Mesenchymal stem cell (in vitro differentiated cells and primary cell): ENCODE measurements at regions not wholly inside any gene's neighbourhood (a gene's known extent, or its start where the extent isn't known, plus 50 kb on each side); places are given as distances from the start of the nearest gene placed in this dataset.

Source experiments
- DNase-seq: peaks from one replicate; pipeline ENCODE4 v3.0.0-alpha.2; 2013
- H2AFZ ChIP-seq: one replicate; pipeline ENCODE4 v1.6.1; 2013; ENCODE audit warnings: low read depth, mild to moderate bottlenecking, control low read depth, inconsistent platforms, low read length, moderate library complexity
- H2AK5ac ChIP-seq: 2 replicates; pipeline ENCODE4 v1.6.1; 2013; ENCODE audit warnings: low read length, moderate library complexity, mild to moderate bottlenecking, inconsistent platforms; ENCODE audit not compliant: severe bottlenecking
- H2BK120ac ChIP-seq: one replicate; pipeline ENCODE4 v1.6.1; 2013; ENCODE audit warnings: low read depth, mild to moderate bottlenecking, inconsistent platforms, low read length, moderate library complexity
- H2BK12ac ChIP-seq, 2 experiments: one replicate each; pipeline ENCODE4 v1.6.1; 2013; ENCODE audit warnings: inconsistent platforms in 2 of 2, low read length in 2 of 2, mild to moderate bottlenecking in 2 of 2, moderate library complexity in 2 of 2, control low read depth in 1 of 2
- H2BK15ac ChIP-seq: one replicate; pipeline ENCODE4 v1.6.1; 2013; ENCODE audit warnings: mild to moderate bottlenecking, low read depth, inconsistent platforms; ENCODE audit not compliant: poor library complexity, severe bottlenecking
- H2BK5ac ChIP-seq: 2 replicates; pipeline ENCODE4 v1.6.1; 2013; ENCODE audit warnings: low read depth, mild to moderate bottlenecking, low read length, control low read depth, inconsistent platforms; ENCODE audit not compliant: poor library complexity, severe bottlenecking
- H3K14ac ChIP-seq, 2 experiments: one replicate each; pipeline ENCODE4 v1.6.1; 2013; ENCODE audit warnings: inconsistent platforms in 2 of 2, low read length in 2 of 2, control low read depth in 1 of 2, mild to moderate bottlenecking in 1 of 2, moderate library complexity in 1 of 2
- H3K18ac ChIP-seq, 2 experiments: one replicate each; pipeline ENCODE4 v1.6.1; 2013; ENCODE audit warnings: inconsistent platforms in 2 of 2, low read length in 2 of 2, control low read depth in 1 of 2, low read depth in 1 of 2, mild to moderate bottlenecking in 1 of 2
- H3K23ac ChIP-seq, 2 experiments: one replicate each; pipeline ENCODE4 v1.6.1; 2013; ENCODE audit warnings: inconsistent platforms in 2 of 2, low read length in 2 of 2, mild to moderate bottlenecking in 2 of 2, moderate library complexity in 2 of 2, control low read depth in 1 of 2
- H3K27ac ChIP-seq: 2 replicates; pipeline ENCODE4 v1.5.1; 2013; ENCODE audit warnings: mild to moderate bottlenecking, moderate library complexity, low read length, control low read depth, inconsistent platforms; ENCODE audit not compliant: poor library complexity, severe bottlenecking
- H3K27me3 ChIP-seq, 2 experiments: 2 replicates each; pipeline versions ENCODE4 v1.6.1 to v1.7.0; 2013; ENCODE audit warnings: low read length in 2 of 2, mild to moderate bottlenecking in 2 of 2, moderate library complexity in 2 of 2, control low read depth in 1 of 2, inconsistent platforms in 1 of 2; ENCODE audit not compliant: control insufficient read depth in 1 of 2, insufficient read depth in 1 of 2
- H3K36me3 ChIP-seq, 2 experiments: 2 replicates each; pipeline versions ENCODE4 v1.6.1 to v1.7.0; 2013; ENCODE audit warnings: low read length in 2 of 2, control low read depth in 1 of 2, inconsistent platforms in 1 of 2, low read depth in 1 of 2, mild to moderate bottlenecking in 1 of 2; ENCODE audit not compliant: insufficient read depth in 2 of 2, control insufficient read depth in 1 of 2
- H3K4ac ChIP-seq, 2 experiments: one replicate each; pipeline ENCODE4 v1.6.1; 2013; ENCODE audit warnings: inconsistent platforms in 2 of 2, low read length in 2 of 2, mild to moderate bottlenecking in 2 of 2, moderate library complexity in 2 of 2, control low read depth in 1 of 2, low read depth in 1 of 2
- H3K4me1 ChIP-seq: 2 replicates; pipeline ENCODE4 v1.6.1; 2013; ENCODE audit warnings: low read depth, low read length, control low read depth; ENCODE audit not compliant: control insufficient read depth, insufficient read depth
- H3K4me2 ChIP-seq: 2 replicates; pipeline ENCODE4 v1.6.1; 2013; ENCODE audit warnings: low read length, mild to moderate bottlenecking, inconsistent platforms; ENCODE audit not compliant: poor library complexity, severe bottlenecking
- H3K4me3 ChIP-seq, 2 experiments: 2 replicates each; pipeline versions ENCODE4 v1.5.1 to v1.7.0; 2013; ENCODE audit warnings: low read length in 2 of 2, mild to moderate bottlenecking in 2 of 2, control low read depth in 1 of 2, low read depth in 1 of 2; ENCODE audit not compliant: insufficient read depth in 1 of 2
- H3K79me1 ChIP-seq: replicated peaks from 2 replicates; pipeline ENCODE4 v1.6.1; 2013; ENCODE audit warnings: mild to moderate bottlenecking, control low read depth, low read length, inconsistent platforms; ENCODE audit not compliant: poor library complexity, severe bottlenecking
- H3K9ac ChIP-seq: 2 replicates; pipeline ENCODE4 v1.7.0; 2013; ENCODE audit warnings: mild to moderate bottlenecking, low read length, moderate library complexity
- H3K9me3 ChIP-seq: 2 replicates; pipeline ENCODE4 v1.7.0; 2013; ENCODE audit warnings: mild to moderate bottlenecking, low read length; ENCODE audit not compliant: control insufficient read depth
- H4K8ac ChIP-seq: one replicate; pipeline ENCODE4 v1.6.1; 2013; ENCODE audit warnings: inconsistent platforms, mild to moderate bottlenecking, low read length, moderate library complexity
- H4K91ac ChIP-seq: one replicate; pipeline ENCODE4 v1.6.1; 2013; ENCODE audit warnings: mild to moderate bottlenecking, low read length, inconsistent platforms
- WGBS: methylation state at CpG from one replicate; pipeline ENCODE4 v1.1.7; 2013; ENCODE audit warnings: mixed read lengths; 5-methylcytosine and 5-hydroxymethylcytosine counted together

DNA sequence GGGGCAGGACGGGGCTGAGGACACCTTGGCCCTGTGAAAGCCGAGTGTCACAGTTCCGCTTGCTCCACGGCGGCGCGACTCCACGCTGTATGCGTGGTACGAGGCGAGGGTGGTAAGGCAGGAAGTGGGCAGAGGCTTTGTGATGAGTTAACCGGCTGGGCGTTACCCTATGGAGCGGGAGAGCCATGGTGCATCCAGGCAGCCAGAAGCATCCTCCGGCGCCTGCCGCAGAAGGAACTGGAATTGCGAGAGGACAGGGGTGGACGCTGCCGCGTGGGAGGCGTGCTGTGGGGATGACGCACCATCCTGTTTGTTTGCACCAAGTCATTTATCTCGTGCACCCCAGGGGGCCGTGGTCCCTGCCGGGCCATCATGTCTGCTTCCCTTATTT lies 643.9 kb downstream of the BRD1 start:
- no peak overlapping the region for H4K8ac ChIP-seq
- no peak overlapping the region for H2BK15ac ChIP-seq
- H3K36me3 ChIP-seq, result no peaks in the 10 kb centered on the region
- no peaks in the 10 kb centered on the region for H3K4me1 ChIP-seq
- no peaks in the 10 kb centered on the region for H3K27me3 ChIP-seq
- no peak overlapping the region for H3K4me2 ChIP-seq
- no peak overlapping the region for H3K23ac ChIP-seq
- no peak overlapping the region for H3K18ac ChIP-seq
- H2AK5ac ChIP-seq, result no peak overlapping the region
- H2BK5ac ChIP-seq, result no peak overlapping the region
- H3K4ac ChIP-seq, result no peak overlapping the region
- peak overlapping the region in 1 of 2 experiments; percentile 27 for H3K4me3 ChIP-seq
- WGBS, result 82% methylated on average over 26 of the region's 26 CpGs
- H4K91ac ChIP-seq, result peak overlapping the region; percentile 22
- H2AFZ ChIP-seq, result no peak overlapping the region
- H3K9me3 ChIP-seq, result no peaks in the 10 kb centered on the region
- no peak overlapping the region for H3K14ac ChIP-seq
- H2BK12ac ChIP-seq, result no peak overlapping the region
- no peak overlapping the region for H3K9ac ChIP-seq
- no peaks in the 10 kb centered on the region for H3K79me1 ChIP-seq
- no peak overlapping the region for H2BK120ac ChIP-seq
- no peak for DNase-seq
- H3K27ac ChIP-seq, result no peak overlapping the region

DNA sequence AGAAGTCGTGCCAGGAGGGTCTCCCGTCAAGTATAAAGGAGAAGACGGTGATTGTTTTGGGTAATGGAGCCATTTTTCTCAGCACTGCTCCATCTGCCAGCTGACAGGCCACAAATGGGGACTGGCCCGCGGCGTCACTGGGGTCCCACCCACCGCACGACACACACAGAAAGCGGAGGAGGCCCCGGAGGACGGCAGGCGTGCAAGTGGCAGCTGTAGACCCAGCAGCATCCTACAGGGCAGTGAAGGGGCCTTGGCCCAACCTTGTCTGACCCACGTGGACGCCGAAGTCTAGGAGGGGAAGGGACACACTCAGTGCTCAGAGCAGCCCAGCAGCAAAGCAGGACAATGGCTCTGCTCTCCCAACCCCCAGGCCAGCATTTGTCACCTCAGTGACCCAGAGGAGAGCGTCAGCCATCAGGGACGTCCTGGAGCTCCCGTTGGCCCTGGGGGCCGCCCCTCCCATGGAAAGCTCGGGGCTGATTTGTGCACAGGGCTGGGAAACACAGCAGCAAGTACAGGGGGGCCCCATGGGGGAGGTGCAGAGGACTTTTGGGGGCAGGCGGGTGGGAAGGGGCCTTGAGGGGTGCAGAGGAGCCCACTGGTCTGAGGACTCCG lies 644.4 kb downstream of the BRD1 start:
- Histone ChIP-seq H3K27me3 (no peaks in the 10 kb centered on the region), H3K4me3 (peak overlapping the region in 1 of 2 experiments; percentile 3), H3K9me3 (no peaks in the 10 kb centered on the region), H3K14ac (no peak overlapping the region), H2BK15ac (no peak overlapping the region), H4K8ac (no peak overlapping the region), H3K79me1 (no peaks in the 10 kb centered on the region), H3K27ac (no peak overlapping the region), H3K4me2 (no peak overlapping the region), H3K23ac (no peak overlapping the region), H3K4ac (no peak overlapping the region), H2AFZ (no peak overlapping the region), H3K4me1 (peaks cover 2% of the 10 kb centered on the region), H2BK120ac (no peak overlapping the region), H3K36me3 (no peaks in the 10 kb centered on the region), H4K91ac (peak overlapping the region; percentile 22), H2AK5ac (no peak overlapping the region), H3K18ac (no peak overlapping the region), H2BK12ac (no peak overlapping the region), H2BK5ac (no peak overlapping the region), H3K9ac (no peak overlapping the region)
- DNase-seq, result no peak
- WGBS, result 80% methylated on average over 22 of the region's 22 CpGs

DNA sequence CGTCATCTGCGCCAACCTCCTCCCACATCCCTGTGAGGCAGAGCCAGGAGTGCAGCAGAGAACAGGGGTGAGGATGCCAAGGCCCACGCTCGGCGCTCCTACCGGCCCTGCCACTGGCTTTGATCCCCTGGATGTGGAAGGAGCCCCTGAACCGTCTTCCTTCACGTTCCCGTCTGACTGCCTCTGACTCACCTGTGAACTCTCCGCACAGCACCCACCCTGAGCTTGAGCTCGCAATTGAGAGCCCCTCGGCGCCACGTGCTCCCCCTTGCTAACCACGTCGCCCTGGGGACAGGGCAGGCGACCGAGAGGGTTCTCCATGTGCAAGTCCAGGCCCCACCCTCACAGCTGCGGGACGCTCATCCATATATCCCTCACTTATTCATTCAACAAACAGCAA lies 645.3 kb downstream of the BRD1 start:
- no peaks in the 10 kb centered on the region for H3K27me3 ChIP-seq
- H4K91ac ChIP-seq, result no peak overlapping the region
- 91% methylated on average over 20 of the region's 20 CpGs for WGBS

DNA sequence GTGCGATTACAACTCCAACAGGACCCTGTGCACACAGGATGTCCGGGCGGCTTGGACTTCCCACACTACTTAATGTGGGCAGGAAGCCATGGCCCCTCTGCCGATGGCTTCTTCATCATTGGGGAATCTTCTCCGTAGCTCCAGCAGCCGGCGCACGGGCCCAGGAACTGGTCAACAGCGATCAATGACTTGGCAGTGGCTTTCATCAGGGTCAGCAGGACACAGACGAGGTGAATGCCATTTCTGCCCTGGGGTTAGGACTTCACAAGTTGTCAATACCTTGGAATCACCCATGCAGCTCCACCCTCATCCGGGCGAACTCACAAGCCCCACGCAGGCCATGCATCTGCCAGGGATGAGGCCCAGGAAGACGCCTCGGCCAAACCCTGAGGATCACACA lies 645.7 kb downstream of the BRD1 start:
- H4K91ac ChIP-seq, result no peak overlapping the region
- 87% methylated on average over 15 of the region's 15 CpGs for WGBS
- no peak overlapping the region for H3K27ac ChIP-seq

More for the DNA sequence above, 645.3 kb downstream of the BRD1 start:
- no peak overlapping the region for H4K8ac ChIP-seq
- no peak overlapping the region for H2BK120ac ChIP-seq
- H2AK5ac ChIP-seq, result no peak overlapping the region
- no peak for DNase-seq
- H3K4ac ChIP-seq, result no peak overlapping the region
- no peak overlapping the region for H2BK5ac ChIP-seq
- H3K79me1 ChIP-seq, result no peaks in the 10 kb centered on the region
- no peak overlapping the region for H2AFZ ChIP-seq
- no peak overlapping the region for H3K23ac ChIP-seq
- no peak overlapping the region for H3K4me2 ChIP-seq
- H3K4me1 ChIP-seq, result peaks cover 2% of the 10 kb centered on the region
- H2BK15ac ChIP-seq, result no peak overlapping the region
- no peak overlapping the region for H3K4me3 ChIP-seq
- H3K9ac ChIP-seq, result no peak overlapping the region
- no peak overlapping the region for H3K18ac ChIP-seq
- no peak overlapping the region for H3K27ac ChIP-seq
- H3K36me3 ChIP-seq, result no peaks in the 10 kb centered on the region
- no peak overlapping the region for H2BK12ac ChIP-seq
- no peaks in the 10 kb centered on the region for H3K9me3 ChIP-seq
- no peak overlapping the region for H3K14ac ChIP-seq

More for the DNA sequence above, 645.7 kb downstream of the BRD1 start:
- Histone ChIP-seq H3K18ac (no peak overlapping the region), H2AK5ac (no peak overlapping the region), H2BK5ac (no peak overlapping the region), H3K4me2 (no peak overlapping the region), H2BK15ac (no peak overlapping the region), H2AFZ (no peak overlapping the region), H2BK12ac (no peak overlapping the region), H3K23ac (no peak overlapping the region), H3K4me1 (peaks cover 2% of the 10 kb centered on the region), H3K14ac (no peak overlapping the region), H3K4ac (no peak overlapping the region), H3K4me3 (no peak overlapping the region), H3K9me3 (no peaks in the 10 kb centered on the region), H3K27me3 (no peaks in the 10 kb centered on the region), H3K79me1 (no peaks in the 10 kb centered on the region), H3K9ac (no peak overlapping the region), H3K36me3 (no peaks in the 10 kb centered on the region), H4K8ac (no peak overlapping the region), H2BK120ac (no peak overlapping the region)
- DNase-seq, result no peak
